SK-N-SH treated with all-trans-retinoic acid at 6 μM for 48 hours (cell line): ENCODE measurements at regions not wholly inside any gene's neighbourhood (a gene's known extent, or its start where the extent isn't known, plus 50 kb on each side); places are given as distances from the start of the nearest gene placed in this dataset.

Source experiments
- ATAC-seq: fragments of 200-7000 bp; cut with Tn5 transposase; 3 replicates; pipeline ENCODE4 v1.9.1; 2020; ENCODE audit warnings: mild to moderate bottlenecking, moderate library complexity
- ARNTL ChIP-seq: fragments of 450-650 bp; formaldehyde crosslinking; IDR thresholded peaks from 2 replicates; pipeline ENCODE4 v1.5.0; 2020; ENCODE audit warnings: low read depth, mild to moderate bottlenecking, moderate library complexity, borderline replicate concordance
- BACH2 ChIP-seq: fragments of 250-450 bp; sonication (Bioruptor Pico); IDR thresholded peaks from 2 replicates; pipeline ENCODE4 v1.9.0; 2021; ENCODE audit warnings: mild to moderate bottlenecking, borderline replicate concordance
- CSDC2 ChIP-seq: fragments of 250-450 bp; sonication (Bioruptor Pico); IDR thresholded peaks from 2 replicates; pipeline ENCODE4 v1.5.0; 2020; ENCODE audit warnings: mild to moderate bottlenecking, moderate library complexity
- CSRNP3 ChIP-seq: fragments of 250-450 bp; sonication (Bioruptor Pico); IDR thresholded peaks from 2 replicates; pipeline ENCODE4 v1.5.1; 2021; ENCODE audit warnings: mild to moderate bottlenecking, moderate library complexity
- ESRRG ChIP-seq: fragments of 250-450 bp; sonication (Bioruptor Pico); IDR thresholded peaks from 2 replicates; pipeline ENCODE4 v1.6.1; 2021; ENCODE audit warnings: mild to moderate bottlenecking
- GLIS3 ChIP-seq: fragments of 250-450 bp; sonication (Bioruptor Pico); IDR thresholded peaks from 2 replicates; pipeline ENCODE4 v1.5.0; 2020; ENCODE audit warnings: mild to moderate bottlenecking, moderate library complexity
- ISL1 ChIP-seq: fragments of 250-450 bp; sonication (Bioruptor Pico); IDR thresholded peaks from 2 replicates; pipeline ENCODE4 v2.1.2; 2022; ENCODE audit warnings: mild to moderate bottlenecking, moderate library complexity
- OSR1 ChIP-seq: fragments of 250-450 bp; sonication (Bioruptor Pico); IDR thresholded peaks from 2 replicates; pipeline ENCODE4 v1.8.0; 2022; ENCODE audit warnings: moderate library complexity, mild to moderate bottlenecking, inconsistent platforms
- PATZ1 ChIP-seq: fragments of 250-450 bp; sonication (Bioruptor Pico); IDR thresholded peaks from 2 replicates; pipeline ENCODE4 v1.8.0; 2020; ENCODE audit warnings: mild to moderate bottlenecking, moderate library complexity, borderline replicate concordance
- POU6F1 ChIP-seq: fragments of 250-450 bp; sonication (Bioruptor Pico); IDR thresholded peaks from 2 replicates; pipeline ENCODE4 v1.8.0; 2021; ENCODE audit warnings: low read depth, mild to moderate bottlenecking, moderate library complexity, borderline replicate concordance
- PPARA ChIP-seq: fragments of 250-450 bp; sonication (Bioruptor Pico); IDR thresholded peaks from 2 replicates; pipeline ENCODE4 v1.5.0; 2020; ENCODE audit warnings: mild to moderate bottlenecking, borderline replicate concordance
- RARB ChIP-seq: fragments of 250-450 bp; sonication (Bioruptor Pico); IDR thresholded peaks from 2 replicates; pipeline ENCODE4 v1.8.0; 2021; ENCODE audit warnings: mild to moderate bottlenecking, moderate library complexity
- SNAI2 ChIP-seq: fragments of 250-450 bp; sonication (Bioruptor Pico); IDR thresholded peaks from 2 replicates; pipeline ENCODE4 v1.5.0; 2020; ENCODE audit warnings: mild to moderate bottlenecking, moderate library complexity
- TCF4 ChIP-seq: fragments of 250-450 bp; sonication (Bioruptor Pico); IDR thresholded peaks from 2 replicates; pipeline ENCODE4 v1.8.0; 2021; ENCODE audit warnings: mild to moderate bottlenecking, moderate library complexity, borderline replicate concordance
- TOX ChIP-seq: fragments of 250-450 bp; sonication (Bioruptor Pico); IDR thresholded peaks from 2 replicates; pipeline ENCODE4 v1.8.0; 2021; ENCODE audit warnings: mild to moderate bottlenecking, moderate library complexity, borderline replicate concordance
- TSHZ2 ChIP-seq: fragments of 250-450 bp; sonication (Bioruptor Pico); IDR thresholded peaks from 2 replicates; pipeline ENCODE4 v1.5.0; 2020; ENCODE audit warnings: mild to moderate bottlenecking, moderate library complexity
- ZC3H10 ChIP-seq: fragments of 250-450 bp; sonication (Bioruptor Pico); IDR thresholded peaks from 2 replicates; pipeline ENCODE4 v1.5.1; 2021; ENCODE audit warnings: mild to moderate bottlenecking, moderate library complexity
- ZFP3 ChIP-seq: fragments of 250-450 bp; sonication (Bioruptor Pico); IDR thresholded peaks from 2 replicates; pipeline ENCODE4 v1.5.0; 2020; ENCODE audit warnings: mild to moderate bottlenecking, moderate library complexity
- ZNF70 ChIP-seq: fragments of 450-650 bp; formaldehyde crosslinking; IDR thresholded peaks from 2 replicates; pipeline ENCODE4 v1.5.0; 2020; ENCODE audit warnings: mild to moderate bottlenecking, moderate library complexity
- ZNF8 ChIP-seq: fragments of 450-650 bp; formaldehyde crosslinking; IDR thresholded peaks from 2 replicates; pipeline ENCODE4 v1.5.0; 2020; ENCODE audit warnings: mild to moderate bottlenecking, moderate library complexity

GRCh38 chr15:70187331-70187730 is 89.6 kb upstream of the TLE3 start (continued):
- TF ChIP-seq SNAI2 (CRISPR knock-in tag), result no peak
- TF ChIP-seq, all 23 proteins: peak for 0

- no peak for TF ChIP-seq POU6F1 (CRISPR knock-in tag)
- no peak for ATAC-seq
Measured at GRCh38 chr15:70186152-70186551, 88.4 kb upstream of the TLE3 start.

- TF ChIP-seq GLIS3 (CRISPR knock-in tag), result no peak
- TF ChIP-seq TCF4 (CRISPR knock-in tag), result peak; percentile 72
- peak; percentile 64; the same call in 1 of the 2 replicates for TF ChIP-seq TSHZ2 (CRISPR knock-in tag)
- TF ChIP-seq PATZ1 (CRISPR knock-in tag), result peak; percentile 43; the same call in 1 of the 2 replicates
- peak; percentile 46; the same call in 2 of the 3 replicates for ATAC-seq
Measured at GRCh38 chr15:70185251-70185711, 87.6 kb upstream of the TLE3 start.

GRCh38 chr15:70182858-70183695 is 85.4 kb upstream of the TLE3 start:
- TF ChIP-seq OSR1 (CRISPR knock-in tag), result no peak
- TF ChIP-seq ZNF8 (CRISPR knock-in tag), result peak; percentile 55
- TF ChIP-seq ESRRG, result no peak
- TF ChIP-seq ARNTL (CRISPR knock-in tag), result no peak
- TF ChIP-seq ZC3H10 (CRISPR knock-in tag), result no peak
- no peak for TF ChIP-seq PATZ1 (CRISPR knock-in tag)
- ATAC-seq, result no peak

GRCh38 chr15:70181626-70182255 is 84.0 kb upstream of the TLE3 start:
- ATAC-seq, result no peak
- TF ChIP-seq ZFP3 (CRISPR knock-in tag) (no peak), ZC3H10 (CRISPR knock-in tag) (no peak), TOX (CRISPR knock-in tag) (no peak), CSRNP3 (no peak), PPARA (CRISPR knock-in tag) (no peak), ZNF70 (CRISPR knock-in tag) (no peak), GLIS3 (CRISPR knock-in tag) (no peak), CSDC2 (CRISPR knock-in tag) (no peak), ZNF8 (CRISPR knock-in tag) (no peak), BACH2 (CRISPR knock-in tag) (no peak), ESRRG (no peak), POU6F1 (CRISPR knock-in tag) (no peak), RARB (no peak), TCF4 (CRISPR knock-in tag) (no peak), ISL1 (CRISPR knock-in tag) (no peak)
